C4-2B (cell line): ENCODE measurements at regions not wholly inside any gene's neighbourhood (a gene's known extent, or its start where the extent isn't known, plus 50 kb on each side); places are given as distances from the start of the nearest gene placed in this dataset.

Experiments
- ZFX ChIP-seq: fragments of 450-650 bp; IDR thresholded peaks from 2 replicates; pipeline ENCODE4 v1.6.1; 2017
- TF ChIP-seq, protein P1 (sequence below): fragments of 450-650 bp; conservative IDR thresholded peaks from 2 replicates; pipeline ENCODE4 v1.5.1; 2017; ENCODE audit warnings: mild to moderate bottlenecking

DNA sequence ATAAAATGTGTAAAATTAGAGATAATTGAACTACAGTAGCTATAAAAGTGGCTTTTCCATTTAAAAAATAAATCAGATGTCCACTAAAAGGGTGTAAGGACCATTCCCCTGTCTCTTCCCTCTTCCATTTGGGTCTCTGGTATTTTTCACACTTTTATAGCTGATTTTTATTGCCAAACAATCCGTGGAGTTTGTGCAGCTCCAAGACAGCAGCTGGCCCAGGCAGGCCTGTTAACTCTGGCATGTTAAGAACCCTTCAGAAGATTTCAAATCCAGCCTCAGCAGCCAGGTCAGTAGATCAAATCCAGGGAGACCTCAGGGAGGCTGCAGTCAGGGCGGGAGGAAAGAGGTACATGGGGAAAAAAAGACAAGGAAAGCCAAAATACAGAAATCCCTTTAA, 827.1 kb upstream of the FANCL start:
- TF ChIP-seq, protein P1, sequence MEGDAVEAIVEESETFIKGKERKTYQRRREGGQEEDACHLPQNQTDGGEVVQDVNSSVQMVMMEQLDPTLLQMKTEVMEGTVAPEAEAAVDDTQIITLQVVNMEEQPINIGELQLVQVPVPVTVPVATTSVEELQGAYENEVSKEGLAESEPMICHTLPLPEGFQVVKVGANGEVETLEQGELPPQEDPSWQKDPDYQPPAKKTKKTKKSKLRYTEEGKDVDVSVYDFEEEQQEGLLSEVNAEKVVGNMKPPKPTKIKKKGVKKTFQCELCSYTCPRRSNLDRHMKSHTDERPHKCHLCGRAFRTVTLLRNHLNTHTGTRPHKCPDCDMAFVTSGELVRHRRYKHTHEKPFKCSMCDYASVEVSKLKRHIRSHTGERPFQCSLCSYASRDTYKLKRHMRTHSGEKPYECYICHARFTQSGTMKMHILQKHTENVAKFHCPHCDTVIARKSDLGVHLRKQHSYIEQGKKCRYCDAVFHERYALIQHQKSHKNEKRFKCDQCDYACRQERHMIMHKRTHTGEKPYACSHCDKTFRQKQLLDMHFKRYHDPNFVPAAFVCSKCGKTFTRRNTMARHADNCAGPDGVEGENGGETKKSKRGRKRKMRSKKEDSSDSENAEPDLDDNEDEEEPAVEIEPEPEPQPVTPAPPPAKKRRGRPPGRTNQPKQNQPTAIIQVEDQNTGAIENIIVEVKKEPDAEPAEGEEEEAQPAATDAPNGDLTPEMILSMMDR: no peak
- no peak for TF ChIP-seq ZFX
